ENCODE measurements at regions not wholly inside any gene's neighbourhood (a gene's known extent, or its start where the extent isn't known, plus 50 kb on each side); places are given as distances from the start of the nearest gene placed in this dataset.

GRCh38 chr21:36555199-36555800, 75.4 kb upstream of the CLDN14 start:
- DNase-seq (ENCODE audit: low read depth) = no peak

GRCh38 chr21:36557316-36557715, 77.4 kb upstream of the CLDN14 start:
- DNase-seq (ENCODE audit: low read depth) = no peak

GRCh38 chr21:36560933-36561575, 81.1 kb upstream of the CLDN14 start:
- no peak for DNase-seq (ENCODE audit: low read depth)

- no peak for DNase-seq (ENCODE audit: low read depth)
Measured at GRCh38 chr21:36563341-36563926, 83.5 kb upstream of the CLDN14 start.

GRCh38 chr21:36564647-36565046, 84.7 kb upstream of the CLDN14 start:
- no peak for DNase-seq (ENCODE audit: low read depth)

- no peak for DNase-seq (ENCODE audit: low read depth)
Measured at GRCh38 chr21:36565540-36565939, 85.6 kb upstream of the CLDN14 start.

- no peak for DNase-seq (ENCODE audit: low read depth)
Measured at GRCh38 chr21:36566644-36567043, 86.7 kb upstream of the CLDN14 start.

GRCh38 chr21:36567216-36567885, 87.4 kb upstream of the CLDN14 start:
- peak; percentile 51 for DNase-seq (ENCODE audit: low read depth)

- DNase-seq (ENCODE audit: low read depth) = no peak
Measured at GRCh38 chr21:36569511-36569910, 89.6 kb upstream of the CLDN14 start.

GRCh38 chr21:36571556-36571955, 91.6 kb upstream of the CLDN14 start:
- no peak for DNase-seq (ENCODE audit: low read depth)

- no peak for DNase-seq (ENCODE audit: low read depth)
Measured at GRCh38 chr21:36572039-36572438, 92.1 kb upstream of the CLDN14 start.

GRCh38 chr21:36575306-36575705, 95.4 kb upstream of the CLDN14 start:
- DNase-seq (ENCODE audit: low read depth) = no peak

- DNase-seq (ENCODE audit: low read depth) = no peak
Measured at GRCh38 chr21:36576441-36576840, 96.5 kb upstream of the CLDN14 start.

- no peak for DNase-seq (ENCODE audit: low read depth)
Measured at GRCh38 chr21:36579898-36580297, 100.0 kb upstream of the CLDN14 start.

GRCh38 chr21:36582271-36582670, 102.3 kb upstream of the CLDN14 start:
- DNase-seq (ENCODE audit: low read depth) = no peak

- no peak for DNase-seq (ENCODE audit: low read depth)
Measured at GRCh38 chr21:36583591-36583990, 103.7 kb upstream of the CLDN14 start.

- DNase-seq (ENCODE audit: low read depth) = no peak
Measured at GRCh38 chr21:36584980-36585940, 105.3 kb upstream of the CLDN14 start.

- peak; percentile 41 for DNase-seq (ENCODE audit: low read depth)
Measured at GRCh38 chr21:36587388-36587787, 107.5 kb upstream of the CLDN14 start.

- peak; percentile 72 for DNase-seq (ENCODE audit: low read depth)
Measured at GRCh38 chr21:36589352-36589971, 109.5 kb upstream of the SIM2 start.

GRCh38 chr21:36591326-36591970, 107.5 kb upstream of the SIM2 start:
- peak; percentile 25 for DNase-seq (ENCODE audit: low read depth)

- no peak for DNase-seq (ENCODE audit: low read depth)
Measured at GRCh38 chr21:36596174-36596573, 102.7 kb upstream of the SIM2 start.
